HCT116 (cell line): ENCODE measurements at regions not wholly inside any gene's neighbourhood (a gene's known extent, or its start where the extent isn't known, plus 50 kb on each side); places are given as distances from the start of the nearest gene placed in this dataset.

Experiments
- ATAC-seq: fragments of 200-7000 bp; cut with Tn5 transposase; 2 replicates; pipeline ENCODE4 v1.9.1; 2020; ENCODE audit warnings: mild to moderate bottlenecking, moderate library complexity
- BruUV-seq: library from RNA; stranded (reverse); fragments of 400-500 nt; replicated peaks from 2 replicates; lab custom pipeline; 2021; lab: Mats Ljungman, UMichigan
- CTCF ChIA-PET: fragments of 300-600 bp; sonication (Branson Sonifier 250); formaldehyde crosslinking; loops from one replicate; lab custom pipeline; 2021; ENCODE audit warnings: antibody characterized with exemption; lab: Charles Lee
- POLR2A ChIA-PET: fragments of 300-600, 350-600 bp; sonication (Branson Sonifier 250); formaldehyde crosslinking; loops from one replicate; lab custom pipeline; 2021; ENCODE audit warnings: antibody characterized with exemption; lab: Charles Lee
- RAD21 ChIA-PET, 2 experiments: fragments of 300-600 bp; sonication (Branson Sonifier 250); formaldehyde crosslinking; loops; one replicate each; lab custom pipeline; 2023; ENCODE audit warnings: low total read pairs in 2 of 2; ENCODE audit not compliant: uncharacterized antibody in 2 of 2, unreplicated experiment in 2 of 2, low non-redundant PET in 1 of 2; lab: Charles Lee
- DNase-seq: peaks from one replicate; pipeline ENCODE4 v3.0.0-alpha.2; 2010; ENCODE audit warnings: low read depth, low spot score
- H2AFZ ChIP-seq: fragments of 200-600 bp; shearing (Covaris generic), sonication (generic); 2 replicates; pipeline ENCODE4 v1.6.1; 2017; ENCODE audit warnings: low read depth, mixed run types, mixed read lengths, antibody characterized with exemption, low read length; ENCODE audit not compliant: poor library complexity, severe bottlenecking
- H3K27ac ChIP-seq: 2 replicates; pipeline ENCODE4 v1.5.1; 2012; ENCODE audit warnings: low read depth, low read length
- H3K27me3 ChIP-seq: fragments of 200-600 bp; sonication (generic); 2 replicates; pipeline ENCODE4 v1.6.1; 2016; ENCODE audit warnings: mixed run types, low read length, mixed read lengths; ENCODE audit not compliant: insufficient read depth
- H3K36me3 ChIP-seq, 2 experiments: fragments of 200-500 bp in 1 of 2; fragments of 200-600 bp in 1 of 2; sonication (Bioruptor generic) in 1 of 2; sonication (generic) in 1 of 2; 2 replicates each; pipeline versions ENCODE4 v1.5.1 to v1.6.1; 2014 to 2016; ENCODE audit warnings: low read length in 2 of 2, inconsistent platforms in 1 of 2, mixed read lengths in 1 of 2, mixed run types in 1 of 2; ENCODE audit not compliant: insufficient read depth in 2 of 2, control insufficient read depth in 1 of 2
- H3K4me1 ChIP-seq, 2 experiments: fragments of 200-600 bp in 1 of 2; sonication (generic) in 1 of 2; 2 replicates each; pipeline versions ENCODE4 v1.5.1 to v1.6.1; 2012 to 2017; ENCODE audit warnings: low read length in 2 of 2, inconsistent platforms in 1 of 2, mild to moderate bottlenecking in 1 of 2, mixed read lengths in 1 of 2, mixed run types in 1 of 2, moderate library complexity in 1 of 2; ENCODE audit not compliant: insufficient read depth in 2 of 2, control insufficient read depth in 1 of 2
- H3K4me2 ChIP-seq: fragments of 200-600 bp; sonication (generic); 2 replicates; pipeline ENCODE4 v1.6.1; 2017; ENCODE audit warnings: mixed run types, low read length, mixed read lengths
- H3K4me3 ChIP-seq, 2 experiments: fragments of 200-600 bp in 1 of 2; sonication (generic) in 1 of 2; replicated peaks in 1 of 2; 2 replicates each; pipeline ENCODE4 v1.5.1; 2011 to 2016; ENCODE audit warnings: low read length in 2 of 2, control low read depth in 1 of 2, low read depth in 1 of 2, mild to moderate bottlenecking in 1 of 2, mixed read lengths in 1 of 2, mixed run types in 1 of 2
- H3K79me2 ChIP-seq: fragments of 200-600 bp; sonication (generic); 2 replicates; pipeline ENCODE4 v1.6.1; 2017; ENCODE audit warnings: mild to moderate bottlenecking, mixed run types, low read length, moderate library complexity, mixed read lengths; ENCODE audit not compliant: insufficient read depth
- H3K9ac ChIP-seq: fragments of 200-600 bp; sonication (generic); 2 replicates; pipeline ENCODE4 v1.6.1; 2016; ENCODE audit warnings: low read length, mixed read lengths
- H3K9me2 ChIP-seq: fragments of 200-600 bp; sonication (generic), shearing (Covaris generic); 2 replicates; pipeline ENCODE4 v1.6.1; 2017; ENCODE audit warnings: mixed run types, mild to moderate bottlenecking, moderate library complexity; ENCODE audit not compliant: insufficient read depth
- H3K9me3 ChIP-seq, 2 experiments: fragments of 200-500 bp in 1 of 2; fragments of 200-600 bp in 1 of 2; sonication (Bioruptor generic) in 1 of 2; sonication (generic) in 1 of 2; 2 replicates each; pipeline ENCODE4 v1.6.1; 2014 to 2017; ENCODE audit warnings: low read length in 2 of 2, mixed read lengths in 2 of 2, inconsistent platforms in 1 of 2, low read depth in 1 of 2, mild to moderate bottlenecking in 1 of 2, mixed run types in 1 of 2, moderate library complexity in 1 of 2; ENCODE audit not compliant: control insufficient read depth in 1 of 2, insufficient read depth in 1 of 2
- H4K20me1 ChIP-seq: fragments of 200-600 bp; sonication (generic), shearing (Covaris generic); 2 replicates; pipeline ENCODE4 v1.6.1; 2017; ENCODE audit warnings: mixed run types, mild to moderate bottlenecking, moderate library complexity; ENCODE audit not compliant: insufficient read depth
- EGR1 ChIP-seq: IDR thresholded peaks from 2 replicates; pipeline ENCODE4 v1.6.1; 2012; ENCODE audit warnings: low read depth
- ELF1 ChIP-seq: IDR thresholded peaks from 2 replicates; pipeline ENCODE4 v1.6.1; 2012; ENCODE audit warnings: low read depth, borderline replicate concordance
- EZH2 ChIP-seq: fragments of 200-600 bp; sonication (generic); IDR thresholded peaks from 2 replicates; pipeline ENCODE4 v1.6.1; 2017; ENCODE audit warnings: antibody characterized with exemption, mixed run types
- FOSL1 ChIP-seq: IDR thresholded peaks from 2 replicates; pipeline ENCODE4 v1.6.1; 2012; ENCODE audit warnings: low read depth
- JUND ChIP-seq: IDR thresholded peaks from 2 replicates; pipeline ENCODE4 v1.6.1; 2012
- POLR2A ChIP-seq: IDR thresholded peaks from 2 replicates; pipeline ENCODE4 v1.7.0; 2011; ENCODE audit warnings: borderline replicate concordance; ENCODE audit not compliant: insufficient read depth, insufficient read length; ENCODE audit errors: extremely low read depth
- POLR2AphosphoS5 ChIP-seq: IDR thresholded peaks from 2 replicates; pipeline ENCODE4 v1.6.1; 2011; ENCODE audit warnings: mild to moderate bottlenecking, low read depth, low read length, moderate library complexity
- RAD21 ChIP-seq: IDR thresholded peaks from 2 replicates; pipeline ENCODE4 v1.6.1; 2012; ENCODE audit warnings: low read depth, mild to moderate bottlenecking
- SIN3A ChIP-seq: IDR thresholded peaks from 2 replicates; pipeline ENCODE4 v1.6.1; 2012; ENCODE audit warnings: low read depth
- TCF7L2 ChIP-seq: IDR thresholded peaks from 2 replicates; pipeline ENCODE4 v1.7.0; 2011; ENCODE audit warnings: borderline replicate concordance, inconsistent platforms; ENCODE audit not compliant: insufficient read depth, insufficient read length; ENCODE audit errors: extremely low read depth
- YY1 ChIP-seq: IDR thresholded peaks from 2 replicates; pipeline ENCODE4 v1.6.1; 2011; ENCODE audit warnings: low read length, low read depth, moderate library complexity, mild to moderate bottlenecking; ENCODE audit not compliant: insufficient replicate concordance; ENCODE audit errors: extremely low read depth
- intact Hi-C: fragments of 100-400 bp; cut with micrococcal nuclease; formaldehyde crosslinking; loops from 2 replicates; pipeline ENCODE4 v1.10.0; 2022
- TF ChIP-seq, protein P1 (sequence below): IDR thresholded peaks from 2 replicates; pipeline ENCODE4 v1.6.1; 2011; ENCODE audit warnings: mild to moderate bottlenecking, low read length, moderate library complexity; ENCODE audit not compliant: insufficient replicate concordance; ENCODE audit errors: extremely low read depth
- TF ChIP-seq, protein P2 (sequence below): IDR thresholded peaks from 2 replicates; pipeline ENCODE4 v1.6.1; 2012; ENCODE audit warnings: low read depth

DNA sequence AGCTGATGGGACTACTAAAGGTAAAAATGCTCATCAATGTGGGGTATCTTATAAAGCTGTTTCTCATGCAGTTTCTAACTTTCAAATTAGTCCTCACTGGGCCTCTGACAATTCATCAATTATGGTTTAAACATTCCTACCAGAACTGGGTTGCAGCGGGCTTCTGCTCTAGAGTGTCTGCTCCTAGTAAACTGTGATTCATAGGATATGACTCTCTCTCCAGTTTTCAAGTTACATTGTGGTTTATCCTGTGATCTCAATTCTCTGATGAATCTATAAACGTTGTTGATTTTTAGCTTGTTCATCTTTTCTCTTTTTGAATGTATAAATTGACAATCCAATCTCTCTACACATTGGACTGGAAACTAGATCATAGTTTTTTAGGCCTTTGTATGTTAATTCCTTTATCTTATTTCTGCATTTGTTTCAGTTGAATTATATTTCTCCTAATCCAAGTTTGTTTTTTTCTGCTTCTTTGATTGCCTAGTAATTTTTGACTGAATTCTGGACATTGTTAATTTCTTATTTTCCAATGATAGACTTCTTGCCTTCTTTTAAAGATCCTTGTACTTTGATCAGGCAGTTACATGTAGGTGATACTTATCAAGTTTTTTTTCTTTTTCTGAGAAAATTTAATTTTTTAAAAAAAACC, 822.6 kb downstream of the TLE1 start:
- CTCF ChIA-PET = no interaction called here
- no peak overlapping the region for H2AFZ ChIP-seq
- intact Hi-C loops = no loop called here
- H3K9ac ChIP-seq = no peak overlapping the region
- no peaks in the 10 kb centered on the region for H3K27me3 ChIP-seq
- POLR2A ChIA-PET = no interaction called here
- no peak for ATAC-seq
- no TSS peak for BruUV-seq
- no peak overlapping the region for H3K4me3 ChIP-seq
- TF ChIP-seq EZH2 = no peak
- TF ChIP-seq, protein P1, sequence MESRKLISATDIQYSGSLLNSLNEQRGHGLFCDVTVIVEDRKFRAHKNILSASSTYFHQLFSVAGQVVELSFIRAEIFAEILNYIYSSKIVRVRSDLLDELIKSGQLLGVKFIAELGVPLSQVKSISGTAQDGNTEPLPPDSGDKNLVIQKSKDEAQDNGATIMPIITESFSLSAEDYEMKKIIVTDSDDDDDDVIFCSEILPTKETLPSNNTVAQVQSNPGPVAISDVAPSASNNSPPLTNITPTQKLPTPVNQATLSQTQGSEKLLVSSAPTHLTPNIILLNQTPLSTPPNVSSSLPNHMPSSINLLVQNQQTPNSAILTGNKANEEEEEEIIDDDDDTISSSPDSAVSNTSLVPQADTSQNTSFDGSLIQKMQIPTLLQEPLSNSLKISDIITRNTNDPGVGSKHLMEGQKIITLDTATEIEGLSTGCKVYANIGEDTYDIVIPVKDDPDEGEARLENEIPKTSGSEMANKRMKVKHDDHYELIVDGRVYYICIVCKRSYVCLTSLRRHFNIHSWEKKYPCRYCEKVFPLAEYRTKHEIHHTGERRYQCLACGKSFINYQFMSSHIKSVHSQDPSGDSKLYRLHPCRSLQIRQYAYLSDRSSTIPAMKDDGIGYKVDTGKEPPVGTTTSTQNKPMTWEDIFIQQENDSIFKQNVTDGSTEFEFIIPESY = no peak
- TF ChIP-seq POLR2A = no peak
- TF ChIP-seq, protein P2, sequence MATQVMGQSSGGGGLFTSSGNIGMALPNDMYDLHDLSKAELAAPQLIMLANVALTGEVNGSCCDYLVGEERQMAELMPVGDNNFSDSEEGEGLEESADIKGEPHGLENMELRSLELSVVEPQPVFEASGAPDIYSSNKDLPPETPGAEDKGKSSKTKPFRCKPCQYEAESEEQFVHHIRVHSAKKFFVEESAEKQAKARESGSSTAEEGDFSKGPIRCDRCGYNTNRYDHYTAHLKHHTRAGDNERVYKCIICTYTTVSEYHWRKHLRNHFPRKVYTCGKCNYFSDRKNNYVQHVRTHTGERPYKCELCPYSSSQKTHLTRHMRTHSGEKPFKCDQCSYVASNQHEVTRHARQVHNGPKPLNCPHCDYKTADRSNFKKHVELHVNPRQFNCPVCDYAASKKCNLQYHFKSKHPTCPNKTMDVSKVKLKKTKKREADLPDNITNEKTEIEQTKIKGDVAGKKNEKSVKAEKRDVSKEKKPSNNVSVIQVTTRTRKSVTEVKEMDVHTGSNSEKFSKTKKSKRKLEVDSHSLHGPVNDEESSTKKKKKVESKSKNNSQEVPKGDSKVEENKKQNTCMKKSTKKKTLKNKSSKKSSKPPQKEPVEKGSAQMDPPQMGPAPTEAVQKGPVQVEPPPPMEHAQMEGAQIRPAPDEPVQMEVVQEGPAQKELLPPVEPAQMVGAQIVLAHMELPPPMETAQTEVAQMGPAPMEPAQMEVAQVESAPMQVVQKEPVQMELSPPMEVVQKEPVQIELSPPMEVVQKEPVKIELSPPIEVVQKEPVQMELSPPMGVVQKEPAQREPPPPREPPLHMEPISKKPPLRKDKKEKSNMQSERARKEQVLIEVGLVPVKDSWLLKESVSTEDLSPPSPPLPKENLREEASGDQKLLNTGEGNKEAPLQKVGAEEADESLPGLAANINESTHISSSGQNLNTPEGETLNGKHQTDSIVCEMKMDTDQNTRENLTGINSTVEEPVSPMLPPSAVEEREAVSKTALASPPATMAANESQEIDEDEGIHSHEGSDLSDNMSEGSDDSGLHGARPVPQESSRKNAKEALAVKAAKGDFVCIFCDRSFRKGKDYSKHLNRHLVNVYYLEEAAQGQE = no peak
- TF ChIP-seq JUND = no peak
- no peak for TF ChIP-seq YY1
- no peak for TF ChIP-seq POLR2AphosphoS5
- no peak for TF ChIP-seq TCF7L2
- no peak for TF ChIP-seq ELF1
- no peak for TF ChIP-seq RAD21
- no peak for TF ChIP-seq FOSL1
- no peak for TF ChIP-seq SIN3A
- TF ChIP-seq EGR1 = no peak
- no peaks in the 10 kb centered on the region for H3K9me2 ChIP-seq
- no peak overlapping the region for H3K4me2 ChIP-seq
- H4K20me1 ChIP-seq = no peaks in the 10 kb centered on the region
- peaks cover 0 to 9% of the 10 kb centered on the region in 2 experiments; a peak in 2 of 4 replicates for H3K9me3 ChIP-seq
- DNase-seq = no peak
- H3K79me2 ChIP-seq = no peaks in the 10 kb centered on the region
- no peaks in the 10 kb centered on the region for H3K4me1 ChIP-seq
- H3K36me3 ChIP-seq = no peaks in the 10 kb centered on the region
- RAD21 ChIA-PET = no interaction called here
- H3K27ac ChIP-seq = no peak overlapping the region
